IMR-90 (cell line): ENCODE measurements at regions not wholly inside any gene's neighbourhood (a gene's known extent, or its start where the extent isn't known, plus 50 kb on each side); places are given as distances from the start of the nearest gene placed in this dataset.
A peak's percentile ranks its signal among the peaks of the same experiment; 100 is the strongest.

ENCODE experiments used
- ATAC-seq: fragments of 200-7000 bp; cut with Tn5 transposase; 2 replicates; pipeline ENCODE4 v1.9.1; 2020; ENCODE audit warnings: low read depth, mild to moderate bottlenecking, moderate library complexity
- BruUV-seq: library from RNA; stranded (reverse); fragments of 400-500 nt; replicated peaks from 2 replicates; lab custom pipeline; 2021; lab: Mats Ljungman, UMichigan
- CTCF ChIA-PET: fragments of 300-600 bp; formaldehyde crosslinking; extraction: SDS; loops from one replicate; lab custom pipeline; 2021; ENCODE audit warnings: antibody characterized with exemption; lab: Yijun Ruan, JAX
- POLR2A ChIA-PET: fragments of 300-600 bp; sonication (Branson Sonifier 250); formaldehyde crosslinking; loops from one replicate; lab custom pipeline; 2022; ENCODE audit warnings: antibody characterized with exemption; ENCODE audit not compliant: unreplicated experiment; lab: Charles Lee
- DNase-seq: peaks from one replicate; pipeline ENCODE4 v3.0.0; 2013
- H2AFZ ChIP-seq: replicated peaks from 2 replicates; pipeline ENCODE3; 2013; ENCODE audit warnings: low read length, mild to moderate bottlenecking; ENCODE audit not compliant: poor library complexity
- H2AK5ac ChIP-seq: 2 replicates; pipeline ENCODE4 v1.6.1; 2013; ENCODE audit warnings: low read depth, low read length, inconsistent platforms
- H2AK9ac ChIP-seq: replicated peaks from 2 replicates; pipeline ENCODE3; 2013; ENCODE audit warnings: mild to moderate bottlenecking, low read depth, low read length, moderate library complexity; ENCODE audit not compliant: poor library complexity
- H2BK120ac ChIP-seq: 2 replicates; pipeline ENCODE4 v1.6.1; 2013; ENCODE audit warnings: low read depth, low read length, inconsistent platforms
- H2BK15ac ChIP-seq: 3 replicates; pipeline ENCODE4 v1.6.1; 2013; ENCODE audit warnings: low read depth, low read length, inconsistent platforms
- H2BK20ac ChIP-seq: 2 replicates; pipeline ENCODE4 v1.6.1; 2013; ENCODE audit warnings: low read depth, mild to moderate bottlenecking, inconsistent platforms, low read length, moderate library complexity
- H2BK5ac ChIP-seq: 2 replicates; pipeline ENCODE4 v1.6.1; 2013; ENCODE audit warnings: mild to moderate bottlenecking, low read depth, low read length, inconsistent platforms; ENCODE audit not compliant: poor library complexity, severe bottlenecking
- H3K14ac ChIP-seq: replicated peaks from 2 replicates; pipeline ENCODE4 v1.6.1; 2013; ENCODE audit warnings: low read depth, low read length, inconsistent platforms
- H3K18ac ChIP-seq: 2 replicates; pipeline ENCODE4 v1.6.1; 2013; ENCODE audit warnings: low read depth, low read length, control low read depth
- H3K23ac ChIP-seq: 2 replicates; pipeline ENCODE4 v1.6.1; 2013; ENCODE audit warnings: low read depth, low read length, inconsistent platforms
- H3K27ac ChIP-seq: 2 replicates; pipeline ENCODE4 v1.5.1; 2013; ENCODE audit warnings: mild to moderate bottlenecking, control low read depth, low read length; ENCODE audit not compliant: insufficient read depth
- H3K27me3 ChIP-seq: 2 replicates; pipeline ENCODE4 v1.6.1; 2013; ENCODE audit warnings: low read length; ENCODE audit not compliant: control insufficient read depth, insufficient read depth
- H3K36me3 ChIP-seq: 2 replicates; pipeline ENCODE4 v1.6.1; 2013; ENCODE audit warnings: low read length, mixed read lengths; ENCODE audit not compliant: control insufficient read depth, insufficient read depth
- H3K4ac ChIP-seq: 2 replicates; pipeline ENCODE4 v1.6.1; 2013; ENCODE audit warnings: low read depth, low read length, inconsistent platforms
- H3K4me1 ChIP-seq: 2 replicates; pipeline ENCODE4 v1.6.1; 2013; ENCODE audit warnings: low read length, mixed read lengths; ENCODE audit not compliant: control insufficient read depth, insufficient read depth
- H3K4me2 ChIP-seq: 2 replicates; pipeline ENCODE4 v1.6.1; 2013; ENCODE audit warnings: low read depth, mild to moderate bottlenecking, control low read depth, low read length, moderate library complexity
- H3K4me3 ChIP-seq: 2 replicates; pipeline ENCODE4 v1.5.1; 2013; ENCODE audit warnings: low read depth, mild to moderate bottlenecking, control low read depth, low read length, moderate library complexity; ENCODE audit not compliant: insufficient read depth
- H3K56ac ChIP-seq: 2 replicates; pipeline ENCODE4 v1.6.1; 2013; ENCODE audit warnings: low read length, inconsistent platforms; ENCODE audit not compliant: insufficient read depth; ENCODE audit errors: extremely low read depth
- H3K79me1 ChIP-seq, 2 experiments: 2 replicates each; pipeline ENCODE4 v1.6.1; 2013; ENCODE audit warnings: low read length in 2 of 2, inconsistent platforms in 1 of 2, low read depth in 1 of 2
- H3K9ac ChIP-seq: 2 replicates; pipeline ENCODE4 v1.6.1; 2013; ENCODE audit warnings: low read depth, low read length, control low read depth
- H3K9me1 ChIP-seq: 2 replicates; pipeline ENCODE4 v1.6.1; 2013; ENCODE audit warnings: low read length, inconsistent platforms; ENCODE audit not compliant: insufficient read depth
- H3K9me3 ChIP-seq: 2 replicates; pipeline ENCODE4 v1.6.1; 2013; ENCODE audit warnings: low read length; ENCODE audit not compliant: control insufficient read depth, insufficient read depth
- H4K20me1 ChIP-seq: 2 replicates; pipeline ENCODE4 v1.6.1; 2013; ENCODE audit warnings: low read length, inconsistent platforms; ENCODE audit not compliant: insufficient read depth
- H4K5ac ChIP-seq: 2 replicates; pipeline ENCODE4 v1.6.1; 2013; ENCODE audit warnings: mild to moderate bottlenecking, low read depth, low read length, control low read depth
- H4K8ac ChIP-seq, 2 experiments: 2 replicates each; pipeline ENCODE4 v1.6.1; 2013; ENCODE audit warnings: low read depth in 2 of 2, low read length in 2 of 2, control low read depth in 1 of 2, inconsistent platforms in 1 of 2
- H4K91ac ChIP-seq: 2 replicates; pipeline ENCODE4 v1.6.1; 2013; ENCODE audit warnings: low read depth, low read length, inconsistent platforms; ENCODE audit not compliant: insufficient read depth
- BHLHE40 ChIP-seq: fragments of 150-350 bp; IDR thresholded peaks from 2 replicates; pipeline ENCODE4 v1.6.1; 2016; ENCODE audit warnings: mild to moderate bottlenecking, low read depth, low read length
- CEBPB ChIP-seq: IDR thresholded peaks from 2 replicates; pipeline ENCODE4 v1.6.1; 2012; ENCODE audit warnings: low read depth, low read length, improper control_type of control experiment
- CHD1 ChIP-seq: IDR thresholded peaks from 2 replicates; pipeline ENCODE4 v1.6.1; 2012; ENCODE audit warnings: low read depth, low read length, improper control_type of control experiment
- ELK1 ChIP-seq: fragments of 150-350 bp; IDR thresholded peaks from 2 replicates; pipeline ENCODE4 v1.6.1; 2016; ENCODE audit warnings: low read depth, mild to moderate bottlenecking, low read length, moderate library complexity, borderline replicate concordance
- FOS ChIP-seq: fragments of 150-350 bp; IDR thresholded peaks from 2 replicates; pipeline ENCODE4 v1.6.1; 2016; ENCODE audit warnings: low read depth, low read length
- MAFK ChIP-seq: IDR thresholded peaks from 2 replicates; pipeline ENCODE4 v1.6.1; 2012; ENCODE audit warnings: low read depth, low read length, improper control_type of control experiment
- MAZ ChIP-seq: IDR thresholded peaks from 2 replicates; pipeline ENCODE4 v1.6.1; 2012; ENCODE audit warnings: low read depth, mild to moderate bottlenecking, low read length, improper control_type of control experiment, moderate library complexity, borderline replicate concordance
- MXI1 ChIP-seq: IDR thresholded peaks from 2 replicates; pipeline ENCODE4 v1.6.1; 2012; ENCODE audit warnings: low read depth, mild to moderate bottlenecking, low read length, moderate library complexity, borderline replicate concordance
- NFE2L2 ChIP-seq: fragments of 150-350 bp; IDR thresholded peaks from 2 replicates; pipeline ENCODE4 v1.6.1; 2016; ENCODE audit warnings: low read depth, mild to moderate bottlenecking, low read length
- POLR2A ChIP-seq: IDR thresholded peaks from 2 replicates; pipeline ENCODE4 v1.6.1; 2012; ENCODE audit warnings: mild to moderate bottlenecking, low read depth, low read length
- RAD21 ChIP-seq: IDR thresholded peaks from 2 replicates; pipeline ENCODE4 v1.6.1; 2012; ENCODE audit warnings: low read length, improper control_type of control experiment
- RCOR1 ChIP-seq: IDR thresholded peaks from 2 replicates; pipeline ENCODE4 v1.6.1; 2012; ENCODE audit warnings: mild to moderate bottlenecking, low read length, improper control_type of control experiment; ENCODE audit not compliant: insufficient replicate concordance
- RFX5 ChIP-seq: IDR thresholded peaks from 2 replicates; pipeline ENCODE4 v1.8.0; 2012; ENCODE audit warnings: low read depth, mild to moderate bottlenecking, low read length, moderate library complexity
- SMC3 ChIP-seq: fragments of 150-350 bp; IDR thresholded peaks from 2 replicates; pipeline ENCODE4 v1.6.1; 2016; ENCODE audit warnings: low read depth, mild to moderate bottlenecking, antibody characterized with exemption, low read length, moderate library complexity
- dilution Hi-C: fragments of 300-500 bp; cut with HindIII; formaldehyde crosslinking; loops from one replicate; pipeline ENCODE4 v1.14.3; 2018; ENCODE audit warnings: low sequenced_read_pairs; ENCODE audit not compliant: unreplicated experiment
- in situ Hi-C: fragments of 300-500 bp; cut with MboI; formaldehyde crosslinking; loops from 3 replicates; pipeline ENCODE4 v1.14.3; 2019; ENCODE audit warnings: low sequenced_read_pairs, inconsistent platforms, mixed read lengths
- intact Hi-C: fragments of 100-400 bp; cut with micrococcal nuclease; formaldehyde crosslinking; loops from 2 replicates; pipeline ENCODE4 v1.10.0; 2022
- TF ChIP-seq, protein P1 (sequence below): fragments of 150-350 bp; IDR thresholded peaks from 2 replicates; pipeline ENCODE4 v1.6.1; 2017; ENCODE audit warnings: mild to moderate bottlenecking, antibody characterized with exemption, low read length, low read depth
- TF ChIP-seq, protein P2 (sequence below): conservative IDR thresholded peaks from 2 replicates; pipeline ENCODE4 v1.5.1; 2012; ENCODE audit warnings: mild to moderate bottlenecking, low read depth, low read length, improper control_type of control experiment

- Histone ChIP-seq H3K23ac (peak overlapping the region; percentile 45; the same call in 1 of the 2 replicates), H2AFZ (no peak overlapping the region), H3K56ac (no peak overlapping the region), H4K8ac (peak overlapping the region in 1 of 2 experiments; percentile 51; a peak in 2 of 4 replicates), H3K36me3 (no peaks in the 10 kb centered on the region), H2BK15ac (no peak overlapping the region), H2BK120ac (peak overlapping the region; percentile 76), H2BK5ac (peak overlapping the region; percentile 47), H2BK20ac (peak overlapping the region; percentile 61), H3K14ac (peak overlapping the region; percentile 5; the same call in 1 of the 2 replicates), H3K9me1 (no peaks in the 10 kb centered on the region; the same call in 1 of the 2 replicates), H3K9ac (no peak overlapping the region), H2AK9ac (no peak overlapping the region), H3K9me3 (no peaks in the 10 kb centered on the region), H3K4me1 (peaks cover 5% of the 10 kb centered on the region), H3K18ac (peak overlapping the region; percentile 10; the same call in 1 of the 2 replicates), H4K20me1 (no peaks in the 10 kb centered on the region), H3K4me2 (no peak overlapping the region), H3K27ac (peak overlapping the region; percentile 26; the same call in 1 of the 2 replicates), H3K4me3 (no peak overlapping the region), H3K4ac (peak overlapping the region; percentile 77), H2AK5ac (peak overlapping the region; percentile 73; the same call in 1 of the 2 replicates), H3K79me1 (no peaks in the 10 kb centered on the region), H4K91ac (peak overlapping the region; percentile 7; the same call in 1 of the 2 replicates), H3K27me3 (no peaks in the 10 kb centered on the region), H4K5ac (no peak overlapping the region)
- ATAC-seq (no peak), DNase-seq (no peak)
- in situ Hi-C loops (no loop called here), dilution Hi-C loops (no loop called here), intact Hi-C loops (no loop called here)
- TF ChIP-seq, protein P1, sequence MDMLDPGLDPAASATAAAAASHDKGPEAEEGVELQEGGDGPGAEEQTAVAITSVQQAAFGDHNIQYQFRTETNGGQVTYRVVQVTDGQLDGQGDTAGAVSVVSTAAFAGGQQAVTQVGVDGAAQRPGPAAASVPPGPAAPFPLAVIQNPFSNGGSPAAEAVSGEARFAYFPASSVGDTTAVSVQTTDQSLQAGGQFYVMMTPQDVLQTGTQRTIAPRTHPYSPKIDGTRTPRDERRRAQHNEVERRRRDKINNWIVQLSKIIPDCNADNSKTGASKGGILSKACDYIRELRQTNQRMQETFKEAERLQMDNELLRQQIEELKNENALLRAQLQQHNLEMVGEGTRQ, result no peak
- TF ChIP-seq POLR2A, result no peak
- no peak for TF ChIP-seq ELK1
- TF ChIP-seq BHLHE40, result no peak
- TF ChIP-seq CEBPB, result no peak
- TF ChIP-seq MAZ, result no peak
- no peak for TF ChIP-seq SMC3
- TF ChIP-seq, protein P2, sequence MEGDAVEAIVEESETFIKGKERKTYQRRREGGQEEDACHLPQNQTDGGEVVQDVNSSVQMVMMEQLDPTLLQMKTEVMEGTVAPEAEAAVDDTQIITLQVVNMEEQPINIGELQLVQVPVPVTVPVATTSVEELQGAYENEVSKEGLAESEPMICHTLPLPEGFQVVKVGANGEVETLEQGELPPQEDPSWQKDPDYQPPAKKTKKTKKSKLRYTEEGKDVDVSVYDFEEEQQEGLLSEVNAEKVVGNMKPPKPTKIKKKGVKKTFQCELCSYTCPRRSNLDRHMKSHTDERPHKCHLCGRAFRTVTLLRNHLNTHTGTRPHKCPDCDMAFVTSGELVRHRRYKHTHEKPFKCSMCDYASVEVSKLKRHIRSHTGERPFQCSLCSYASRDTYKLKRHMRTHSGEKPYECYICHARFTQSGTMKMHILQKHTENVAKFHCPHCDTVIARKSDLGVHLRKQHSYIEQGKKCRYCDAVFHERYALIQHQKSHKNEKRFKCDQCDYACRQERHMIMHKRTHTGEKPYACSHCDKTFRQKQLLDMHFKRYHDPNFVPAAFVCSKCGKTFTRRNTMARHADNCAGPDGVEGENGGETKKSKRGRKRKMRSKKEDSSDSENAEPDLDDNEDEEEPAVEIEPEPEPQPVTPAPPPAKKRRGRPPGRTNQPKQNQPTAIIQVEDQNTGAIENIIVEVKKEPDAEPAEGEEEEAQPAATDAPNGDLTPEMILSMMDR, result no peak
- TF ChIP-seq MXI1, result no peak
- TF ChIP-seq NFE2L2, result no peak
- TF ChIP-seq FOS, result no peak
- TF ChIP-seq RAD21, result no peak
- no peak for TF ChIP-seq RCOR1
- no peak for TF ChIP-seq CHD1
- no peak for TF ChIP-seq MAFK
- TF ChIP-seq RFX5, result no peak
- POLR2A ChIA-PET, result no interaction called here
- no TSS peak for BruUV-seq
- CTCF ChIA-PET, result no interaction called here
Observed at GRCh38 chrX:20499763-20500162, 233.1 kb upstream of the RPS6KA3 start.
